ENCODE measurements at regions not wholly inside any gene's neighbourhood (a gene's known extent, or its start where the extent isn't known, plus 50 kb on each side); places are given as distances from the start of the nearest gene placed in this dataset.

DNA sequence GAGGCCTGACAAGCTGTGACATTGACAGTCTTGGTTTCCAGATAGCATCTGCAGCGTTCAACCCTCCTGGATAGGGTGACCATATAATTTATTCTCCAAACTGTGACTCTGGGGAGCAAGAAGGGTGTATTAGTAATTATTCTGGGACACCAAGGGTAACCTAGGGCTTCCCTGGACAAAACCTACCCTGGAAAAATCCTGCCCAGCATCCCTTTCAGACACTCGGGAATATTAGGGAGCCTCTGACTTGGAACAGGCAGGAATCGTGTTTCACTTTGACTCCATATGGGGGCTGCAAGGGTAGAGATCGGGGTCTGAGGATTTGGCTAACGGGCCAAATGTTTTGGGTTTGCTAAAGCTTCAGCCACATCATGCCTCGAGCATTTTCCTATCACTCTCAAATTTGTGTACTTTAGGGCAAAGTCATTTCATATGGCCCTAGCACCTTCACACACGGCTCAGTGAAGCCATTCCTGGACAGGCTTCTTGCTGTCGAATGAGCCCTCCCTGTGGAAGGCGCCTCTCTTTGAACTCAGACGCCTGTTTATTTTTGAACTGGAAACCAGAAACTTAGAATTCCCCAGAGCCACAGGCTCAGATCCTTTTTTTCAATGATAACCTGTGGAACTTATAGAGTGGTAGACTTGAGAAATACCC is 129.9 kb downstream of the DDX1 start:
- H3K27ac ChIP-seq (ENCODE audit: low read depth, low read length), result no peak overlapping the region
- 90% methylated on average over 10 of the region's 10 CpGs for WGBS

DNA sequence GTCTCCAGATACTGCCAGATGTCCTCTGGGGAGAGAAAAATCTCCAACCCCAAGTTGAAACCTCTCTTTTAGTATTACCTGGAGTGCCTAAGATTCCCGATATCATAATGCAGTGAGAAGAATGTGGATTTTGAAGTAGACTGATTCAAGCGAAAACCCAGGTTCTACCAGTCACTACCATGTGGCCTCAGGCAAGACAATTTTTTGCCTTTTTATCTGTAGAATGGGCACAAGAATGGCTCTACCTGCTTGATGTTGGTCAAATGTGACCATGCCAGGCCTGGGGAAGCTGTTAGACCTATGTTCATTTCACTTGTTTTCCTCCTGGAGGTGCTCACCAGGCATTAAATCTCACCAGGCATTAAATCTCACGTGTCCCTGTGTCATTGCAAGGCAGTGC is 131.3 kb downstream of the DDX1 start:
- H3K27me3 ChIP-seq (ENCODE audit: insufficient read depth, low read length), result no peaks in the 10 kb centered on the region
- H3K9ac ChIP-seq (ENCODE audit: low read depth, low read length), result no peak overlapping the region
- no peaks in the 10 kb centered on the region for H3K36me3 ChIP-seq (ENCODE audit: insufficient read depth, low read length)
- no peak overlapping the region for H3K27ac ChIP-seq (ENCODE audit: low read depth, low read length)
- no peaks in the 10 kb centered on the region for H3K9me3 ChIP-seq (ENCODE audit: insufficient read depth, low read depth, low read length)
- H3K4me3 ChIP-seq (ENCODE audit: low read length), result no peak overlapping the region
- WGBS, result 96% methylated on average over 3 of the region's 3 CpGs
- H3K4me1 ChIP-seq (ENCODE audit: insufficient read depth, low read length), result no peaks in the 10 kb centered on the region

More for the DNA sequence above, 129.9 kb downstream of the DDX1 start:
- Histone ChIP-seq H3K9ac (ENCODE audit: low read depth, low read length) (no peak overlapping the region), H3K36me3 (ENCODE audit: insufficient read depth, low read length) (no peaks in the 10 kb centered on the region), H3K9me3 (ENCODE audit: insufficient read depth, low read depth, low read length) (no peaks in the 10 kb centered on the region), H3K27me3 (ENCODE audit: insufficient read depth, low read length) (no peaks in the 10 kb centered on the region), H3K4me3 (ENCODE audit: low read length) (no peak overlapping the region), H3K4me1 (ENCODE audit: insufficient read depth, low read length) (no peaks in the 10 kb centered on the region)

DNA sequence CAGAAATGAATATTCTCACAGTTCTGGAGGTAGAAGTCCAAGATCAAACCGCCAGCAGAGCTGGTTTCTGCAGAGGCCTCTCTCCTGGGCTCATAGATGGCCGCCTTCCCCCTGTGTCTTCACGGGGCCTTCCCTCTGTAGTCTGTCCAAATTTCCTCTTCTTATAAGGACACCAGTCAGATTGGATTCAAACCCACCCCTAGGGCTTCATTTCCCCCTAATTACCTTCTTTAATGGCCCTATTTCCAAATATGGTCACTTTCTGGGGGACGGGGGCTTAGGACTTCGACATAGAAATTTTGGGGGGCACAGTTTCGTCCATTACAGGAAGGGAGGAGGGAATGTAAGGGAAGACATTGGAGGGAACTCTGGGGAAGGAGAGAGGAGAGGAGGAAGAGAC is 132.6 kb downstream of the DDX1 start:
- WGBS, result 91% methylated on average over 6 of the region's 6 CpGs
- H3K27me3 ChIP-seq (ENCODE audit: insufficient read depth, low read length), result no peaks in the 10 kb centered on the region

DNA sequence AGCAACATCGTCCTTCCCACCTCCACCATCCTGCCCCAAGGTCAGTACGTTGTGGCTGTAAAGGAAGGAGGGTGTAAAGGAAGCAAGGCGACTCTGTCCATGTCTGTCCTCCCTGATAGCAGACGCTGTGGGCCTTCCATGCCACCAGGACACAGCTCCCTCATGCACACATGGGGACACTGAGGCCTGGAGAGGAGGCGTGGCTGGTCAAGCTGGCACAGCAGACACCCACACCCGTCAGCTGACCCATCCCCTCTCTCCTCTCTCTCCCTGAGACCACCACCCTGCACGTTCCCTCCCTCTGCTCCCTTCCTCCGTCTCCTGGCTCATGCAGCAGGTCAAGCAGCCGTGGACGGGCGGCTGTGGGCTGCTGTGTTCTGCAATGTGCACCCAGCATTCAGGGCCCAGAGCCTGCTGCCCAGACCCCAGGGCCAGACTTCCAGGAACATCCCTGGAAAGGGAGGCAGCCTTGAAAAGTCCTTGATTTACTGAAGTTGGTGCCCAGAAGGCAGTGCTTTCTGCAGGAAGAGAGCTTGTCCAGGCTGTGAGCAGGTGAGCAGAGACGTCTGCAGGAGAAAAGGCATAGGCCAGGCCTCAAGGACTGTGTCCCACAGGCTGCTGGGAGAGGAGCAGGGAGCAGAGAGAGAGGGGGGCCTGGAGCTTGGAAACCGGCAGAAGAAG is 133.6 kb downstream of the DDX1 start:
- no peak overlapping the region for H3K9ac ChIP-seq (ENCODE audit: low read depth, low read length)
- H3K36me3 ChIP-seq (ENCODE audit: insufficient read depth, low read length), result no peaks in the 10 kb centered on the region
- H3K9me3 ChIP-seq (ENCODE audit: insufficient read depth, low read depth, low read length), result no peaks in the 10 kb centered on the region
- 0 out of 2 replicates have a peak, but pooled peaks cover 3% of the 10 kb centered on the region for H3K4me1 ChIP-seq (ENCODE audit: insufficient read depth, low read length)
- no peaks in the 10 kb centered on the region for H3K27me3 ChIP-seq (ENCODE audit: insufficient read depth, low read length)
- H3K4me3 ChIP-seq (ENCODE audit: low read length), result no peak overlapping the region
- 91% methylated on average over 11 of the region's 13 CpGs for WGBS
- H3K27ac ChIP-seq (ENCODE audit: low read depth, low read length), result no peak overlapping the region

More for the DNA sequence above, 132.6 kb downstream of the DDX1 start:
- Histone ChIP-seq H3K9ac (ENCODE audit: low read depth, low read length) (no peak overlapping the region), H3K27ac (ENCODE audit: low read depth, low read length) (no peak overlapping the region), H3K4me1 (ENCODE audit: insufficient read depth, low read length) (0 out of 2 replicates have a peak, but pooled peaks cover 3% of the 10 kb centered on the region), H3K36me3 (ENCODE audit: insufficient read depth, low read length) (no peaks in the 10 kb centered on the region), H3K9me3 (ENCODE audit: insufficient read depth, low read depth, low read length) (no peaks in the 10 kb centered on the region), H3K4me3 (ENCODE audit: low read length) (no peak overlapping the region)

DNA sequence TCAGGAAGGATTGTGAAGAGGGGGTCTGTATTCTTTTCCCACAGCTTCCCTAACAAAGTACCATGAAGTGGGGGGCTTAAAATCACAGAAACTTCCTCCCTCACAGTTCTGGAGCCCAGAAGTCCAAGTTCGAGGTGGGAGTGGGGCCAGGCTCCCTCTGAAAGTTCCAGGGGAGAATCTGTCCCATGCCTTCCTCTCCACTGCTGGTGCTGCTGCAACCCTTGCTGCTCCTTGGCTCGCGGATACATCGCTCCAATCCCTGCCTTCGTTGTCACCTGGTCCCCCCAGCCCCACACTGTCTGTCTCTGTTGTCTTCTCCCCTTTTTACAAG is 134.1 kb downstream of the DDX1 start:
- Histone ChIP-seq H3K9me3 (ENCODE audit: insufficient read depth, low read depth, low read length) (no peaks in the 10 kb centered on the region), H3K27ac (ENCODE audit: low read depth, low read length) (no peak overlapping the region), H3K36me3 (ENCODE audit: insufficient read depth, low read length) (no peaks in the 10 kb centered on the region), H3K27me3 (ENCODE audit: insufficient read depth, low read length) (no peaks in the 10 kb centered on the region), H3K4me3 (ENCODE audit: low read length) (no peak overlapping the region), H3K9ac (ENCODE audit: low read depth, low read length) (no peak overlapping the region), H3K4me1 (ENCODE audit: insufficient read depth, low read length) (0 out of 2 replicates have a peak, but pooled peaks cover 3% of the 10 kb centered on the region)
- 91% methylated on average over 5 of the region's 5 CpGs for WGBS

DNA sequence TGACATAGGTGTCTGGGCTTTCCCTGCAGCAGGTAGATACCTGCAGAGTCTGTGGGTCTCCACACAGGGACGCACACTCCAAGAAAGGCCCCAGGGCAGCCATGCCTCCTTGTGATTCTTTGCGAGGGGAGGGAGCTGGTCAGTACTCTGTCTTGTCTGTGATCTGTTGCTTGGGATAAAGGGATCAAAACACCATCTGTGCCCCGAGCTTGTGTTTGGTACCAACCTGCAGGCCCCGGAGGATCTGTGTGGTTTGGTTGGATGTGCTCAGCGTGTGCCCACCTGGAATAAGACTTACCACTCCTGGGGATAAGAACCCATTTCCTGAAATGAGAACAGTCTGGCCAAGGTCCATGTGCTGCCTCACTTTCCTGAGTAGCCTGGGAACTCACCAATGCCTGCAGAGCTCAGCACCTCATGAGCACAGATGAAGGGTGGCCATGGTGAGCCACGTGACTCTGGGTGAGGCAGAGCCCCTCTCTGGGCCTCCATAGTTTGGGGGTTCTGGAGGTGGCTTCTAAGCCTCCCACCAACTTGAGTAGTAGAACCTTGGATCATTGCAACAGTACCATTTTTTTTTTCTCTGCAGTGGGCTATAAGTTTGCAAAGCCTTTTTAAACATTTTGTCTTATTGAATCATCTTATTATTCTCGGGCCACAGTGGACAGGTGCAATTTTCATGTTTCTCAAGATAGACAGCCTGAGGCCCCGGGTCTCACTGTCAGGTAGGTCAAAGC is 134.8 kb downstream of the DDX1 start:
- Histone ChIP-seq H3K4me3 (ENCODE audit: low read length) (no peak overlapping the region), H3K27me3 (ENCODE audit: insufficient read depth, low read length) (no peaks in the 10 kb centered on the region), H3K27ac (ENCODE audit: low read depth, low read length) (no peak overlapping the region), H3K9me3 (ENCODE audit: insufficient read depth, low read depth, low read length) (no peaks in the 10 kb centered on the region), H3K4me1 (ENCODE audit: insufficient read depth, low read length) (peaks cover 3% of the 10 kb centered on the region; the same call in 1 of the 2 replicates), H3K36me3 (ENCODE audit: insufficient read depth, low read length) (no peaks in the 10 kb centered on the region), H3K9ac (ENCODE audit: low read depth, low read length) (no peak overlapping the region)
- 96% methylated on average over 8 of the region's 8 CpGs for WGBS

DNA sequence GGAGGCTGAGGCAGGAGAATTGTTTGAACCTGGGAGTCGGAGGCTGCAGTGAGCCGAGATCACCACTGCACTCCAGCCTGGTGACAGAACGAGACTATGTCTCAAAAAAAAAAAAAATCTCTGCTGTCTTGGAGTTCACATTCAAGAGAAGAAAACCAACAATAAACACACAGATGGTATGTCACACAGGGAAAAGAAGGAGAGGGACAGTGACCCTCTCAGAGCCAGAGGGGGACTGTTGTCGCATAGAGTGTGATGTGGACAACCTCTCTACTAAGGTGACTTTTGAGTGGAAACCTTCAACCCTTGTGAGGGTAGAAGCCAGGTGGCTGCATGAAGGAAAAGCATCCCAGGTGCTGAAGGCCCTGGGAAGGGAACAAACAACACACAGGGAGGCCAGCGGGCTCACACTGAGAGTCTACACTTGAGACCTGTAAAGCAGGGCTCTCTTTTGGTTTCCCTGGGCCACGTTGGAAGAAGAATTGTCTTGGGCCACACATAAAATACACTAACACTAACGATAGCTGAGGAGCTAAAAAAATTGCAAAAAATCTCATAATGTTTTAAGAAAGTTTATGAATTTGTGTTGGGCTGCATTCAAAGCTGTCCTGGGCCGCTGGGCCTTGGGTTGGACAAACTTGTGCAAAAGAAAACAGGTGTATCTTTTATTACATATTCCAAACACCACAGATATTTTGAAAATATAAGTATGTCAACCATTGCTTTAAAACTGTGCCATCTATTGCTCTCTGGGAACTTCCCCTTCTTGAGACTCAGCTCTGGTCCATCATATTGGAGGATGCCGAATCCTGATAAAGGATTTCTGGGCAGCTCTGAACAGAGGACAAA is 136.0 kb downstream of the DDX1 start:
- no peaks in the 10 kb centered on the region for H3K9me3 ChIP-seq (ENCODE audit: insufficient read depth, low read depth, low read length)
- no peak overlapping the region for H3K27ac ChIP-seq (ENCODE audit: low read depth, low read length)
- no peaks in the 10 kb centered on the region for H3K27me3 ChIP-seq (ENCODE audit: insufficient read depth, low read length)
- no peak overlapping the region for H3K4me3 ChIP-seq (ENCODE audit: low read length)
- H3K9ac ChIP-seq (ENCODE audit: low read depth, low read length), result no peak overlapping the region
- H3K4me1 ChIP-seq (ENCODE audit: insufficient read depth, low read length), result peaks cover 3% of the 10 kb centered on the region; the same call in 1 of the 2 replicates
- 78% methylated on average over 8 of the region's 9 CpGs for WGBS
- H3K36me3 ChIP-seq (ENCODE audit: insufficient read depth, low read length), result no peaks in the 10 kb centered on the region

DNA sequence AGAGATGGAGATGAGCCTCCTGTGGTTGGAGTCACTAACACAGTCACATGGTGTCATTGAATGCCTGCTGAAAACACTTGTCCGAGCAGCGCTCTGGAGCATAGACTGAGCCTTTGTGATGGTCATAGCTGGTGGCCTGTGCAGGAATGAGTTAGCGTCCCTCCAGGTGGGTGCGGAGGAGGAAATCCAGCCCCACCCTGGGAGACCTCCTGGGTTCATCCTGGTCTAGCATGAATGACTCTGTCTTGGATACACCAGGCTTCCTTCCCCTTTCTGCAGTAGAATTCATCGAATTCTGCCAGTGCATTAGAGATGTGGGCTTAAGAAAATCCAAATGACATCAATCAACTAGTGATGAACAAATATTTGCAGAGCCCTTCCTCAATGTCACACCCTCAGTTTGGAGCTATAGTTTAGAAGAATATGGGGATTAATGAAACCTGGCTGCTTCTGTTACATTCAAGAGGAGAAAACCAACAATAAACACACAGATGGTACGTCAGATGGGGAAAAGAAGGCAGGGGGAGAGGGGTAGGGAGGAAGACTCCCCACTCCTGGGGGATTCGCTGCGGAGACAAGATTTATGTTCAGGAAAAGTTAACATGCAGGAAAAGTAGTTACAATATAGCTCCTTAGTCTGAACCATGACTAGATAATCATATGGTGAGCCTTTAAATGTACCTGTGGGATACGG is 136.7 kb downstream of the DDX1 start:
- H3K4me1 ChIP-seq (ENCODE audit: insufficient read depth, low read length), result peaks cover 3% of the 10 kb centered on the region; the same call in 1 of the 2 replicates
- WGBS, result 94% methylated on average over 9 of the region's 9 CpGs
- no peaks in the 10 kb centered on the region for H3K36me3 ChIP-seq (ENCODE audit: insufficient read depth, low read length)
- no peaks in the 10 kb centered on the region for H3K9me3 ChIP-seq (ENCODE audit: insufficient read depth, low read depth, low read length)
- no peak overlapping the region for H3K9ac ChIP-seq (ENCODE audit: low read depth, low read length)
- H3K27me3 ChIP-seq (ENCODE audit: insufficient read depth, low read length), result no peaks in the 10 kb centered on the region
- no peak overlapping the region for H3K4me3 ChIP-seq (ENCODE audit: low read length)
- no peak overlapping the region for H3K27ac ChIP-seq (ENCODE audit: low read depth, low read length)

DNA sequence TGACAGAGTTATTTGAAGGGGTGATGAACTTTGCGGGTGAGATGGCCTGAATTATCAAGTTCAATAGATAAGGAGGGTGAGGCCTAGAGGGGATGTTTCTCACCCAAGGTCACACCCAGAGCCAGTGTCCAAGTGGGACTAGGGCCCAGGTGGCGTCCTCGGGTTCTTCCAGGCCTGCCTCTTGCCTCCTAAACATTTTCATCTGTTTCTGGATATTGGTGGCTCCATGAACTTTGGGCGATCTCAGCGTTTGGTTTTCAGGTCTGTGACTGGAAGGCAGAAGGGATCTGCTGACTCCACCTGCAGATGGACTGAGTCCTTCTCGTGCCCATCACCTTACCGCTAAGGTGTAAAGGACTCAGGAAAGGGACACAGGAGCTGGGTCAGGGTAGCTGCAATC is 137.3 kb downstream of the DDX1 start:
- 96% methylated on average over 7 of the region's 7 CpGs for WGBS
- Histone ChIP-seq H3K36me3 (ENCODE audit: insufficient read depth, low read length) (no peaks in the 10 kb centered on the region), H3K27me3 (ENCODE audit: insufficient read depth, low read length) (no peaks in the 10 kb centered on the region), H3K4me1 (ENCODE audit: insufficient read depth, low read length) (peaks cover 8% of the 10 kb centered on the region; the same call in 1 of the 2 replicates), H3K27ac (ENCODE audit: low read depth, low read length) (no peak overlapping the region), H3K4me3 (ENCODE audit: low read length) (no peak overlapping the region), H3K9ac (ENCODE audit: low read depth, low read length) (no peak overlapping the region), H3K9me3 (ENCODE audit: insufficient read depth, low read depth, low read length) (no peaks in the 10 kb centered on the region)

DNA sequence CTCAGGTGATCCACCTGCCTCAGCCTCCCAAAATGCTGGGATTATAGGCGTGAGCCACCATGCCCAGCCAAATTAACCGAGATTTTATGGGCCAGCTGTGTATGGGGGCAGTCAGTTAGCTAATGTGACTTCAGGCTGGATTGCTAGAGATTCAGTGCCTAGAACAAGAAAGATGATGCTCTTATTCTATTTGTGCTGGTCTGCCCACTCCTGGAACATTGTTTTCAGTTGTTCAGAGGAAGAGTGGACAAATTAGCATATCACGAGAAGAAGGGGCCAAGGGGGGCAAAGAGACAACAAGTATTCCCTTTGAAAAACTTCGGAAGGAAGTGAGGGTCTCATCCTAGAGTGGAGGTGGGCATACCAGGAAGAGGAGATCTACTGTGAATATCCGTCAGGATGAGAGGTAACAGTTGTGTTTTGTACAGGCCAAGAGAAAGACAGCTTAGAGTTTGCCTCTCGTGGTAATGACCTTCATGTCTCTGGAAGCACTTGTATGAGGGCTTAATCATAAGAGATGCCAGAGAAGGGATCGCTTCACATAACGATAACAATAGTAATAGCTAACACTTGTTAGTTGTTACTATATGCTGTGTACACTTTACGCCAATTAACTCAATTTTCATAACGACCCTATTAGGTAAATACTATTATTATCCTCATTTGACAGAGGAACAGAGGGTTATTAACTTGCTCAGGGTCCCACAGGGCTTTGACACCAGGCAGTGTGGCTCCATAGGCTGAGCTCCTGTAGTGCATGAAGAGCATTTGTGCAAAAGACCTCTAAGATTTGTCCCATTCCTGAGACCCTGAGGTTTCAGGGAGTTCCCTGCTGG is 138.3 kb downstream of the DDX1 start:
- H3K27me3 ChIP-seq (ENCODE audit: insufficient read depth, low read length), result no peaks in the 10 kb centered on the region
- 88% methylated on average over 10 of the region's 10 CpGs for WGBS

More for the DNA sequence above, 138.3 kb downstream of the DDX1 start:
- Histone ChIP-seq H3K27ac (ENCODE audit: low read depth, low read length) (no peak overlapping the region), H3K9me3 (ENCODE audit: insufficient read depth, low read depth, low read length) (no peaks in the 10 kb centered on the region), H3K4me3 (ENCODE audit: low read length) (no peak overlapping the region), H3K36me3 (ENCODE audit: insufficient read depth, low read length) (no peaks in the 10 kb centered on the region), H3K9ac (ENCODE audit: low read depth, low read length) (no peak overlapping the region), H3K4me1 (ENCODE audit: insufficient read depth, low read length) (peaks cover 18% of the 10 kb centered on the region; the same call in 1 of the 2 replicates)

Data from HUES64 (cell line).